ENCODE measurements at regions not wholly inside any gene's neighbourhood (a gene's known extent, or its start where the extent isn't known, plus 50 kb on each side); places are given as distances from the start of the nearest gene placed in this dataset.

DNA sequence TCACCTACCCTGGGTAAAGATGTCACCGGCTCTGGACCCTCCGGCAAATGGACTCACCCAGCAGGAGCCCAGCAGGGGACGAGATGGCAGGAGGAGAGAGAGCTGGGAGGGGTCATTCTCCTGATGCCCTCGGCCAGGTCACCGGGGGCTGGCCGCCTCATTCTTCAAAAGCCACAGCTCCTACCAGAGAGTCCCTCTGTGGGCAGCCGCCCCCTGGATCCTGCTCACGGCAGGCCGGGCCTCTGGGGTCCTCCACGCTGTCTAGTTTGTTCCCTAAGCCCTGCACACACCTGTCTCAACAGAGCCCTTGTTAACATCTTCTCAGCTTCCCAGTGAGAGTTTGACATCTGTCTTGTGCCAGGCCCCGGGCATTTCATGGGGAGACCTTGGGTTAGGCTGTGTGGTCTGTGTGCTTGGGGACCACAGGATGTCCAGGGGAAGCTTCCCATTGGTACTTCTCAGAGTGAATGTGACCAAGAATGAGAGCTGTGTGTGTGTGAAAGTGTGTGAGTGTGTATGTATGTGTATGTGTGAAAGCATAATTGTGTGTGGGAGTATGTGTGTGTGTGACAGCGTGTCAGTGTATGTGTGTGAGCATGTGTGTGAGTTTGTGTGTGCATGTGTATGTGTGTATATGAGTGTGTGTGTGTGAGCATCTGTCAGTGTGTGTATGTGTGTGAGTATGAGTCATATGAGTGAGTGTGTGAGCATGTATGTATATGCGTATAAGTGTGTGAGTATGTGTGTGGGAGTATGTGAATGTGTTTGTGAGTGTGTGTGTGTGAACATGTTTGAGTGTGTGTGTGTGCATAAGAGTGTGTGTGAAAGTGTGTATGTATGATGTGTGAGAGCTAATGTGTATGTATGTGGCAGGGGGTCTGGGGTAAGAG, 65.5 kb upstream of the BCO1 start:
- WGBS, 2 experiments (ENCODE audit: insufficient coverage in 1 of 2, insufficient read length in 1 of 2), result 70 to 83% methylated on average over 2 to 13 of the region's 13 CpGs
- Mint-ChIP-seq H3K9me3 (no peaks in the 10 kb centered on the region), H3K27ac (no peak overlapping the region), H3K4me3 (no peak overlapping the region), H3K4me1 (no peaks in the 10 kb centered on the region), H3K36me3 (ENCODE audit: low read depth) (no peaks in the 10 kb centered on the region), H3K27me3 (ENCODE audit: insufficient read depth) (no peaks in the 10 kb centered on the region)
- DNase-seq, result no peak
- Histone ChIP-seq H3K27me3 (ENCODE audit: control insufficient read depth, insufficient read depth, low read length, poor library complexity, severe bottlenecking) (no peaks in the 10 kb centered on the region), H3K27ac (ENCODE audit: low read depth, low read length) (no peak overlapping the region), H3K4me1 (ENCODE audit: control insufficient read depth, insufficient read depth, low read length) (no peaks in the 10 kb centered on the region), H3K9me3 (ENCODE audit: control insufficient read depth, low read length) (no peaks in the 10 kb centered on the region), H3K9ac (ENCODE audit: extremely low read depth, low read length, poor library complexity, severe bottlenecking) (no peak overlapping the region), H3K36me3 (ENCODE audit: control insufficient read depth, insufficient read depth, low read length) (no peaks in the 10 kb centered on the region), H3K4me3 (ENCODE audit: low read length) (no peak overlapping the region)
- TF ChIP-seq CTCF (conservative IDR thresholded peaks at IDR 0.05), result no peak

GRCh38 chr16:81170824-81171223, 67.7 kb upstream of the BCO1 start:
- no peaks in the 10 kb centered on the region for H3K27me3 Mint-ChIP-seq (ENCODE audit: insufficient read depth)
- 58% methylated on average over 7 of the region's 7 CpGs; no CpG with 5 or more reads in 1 of the 2 experiments for WGBS, 2 experiments (ENCODE audit: insufficient coverage in 1 of 2, insufficient read length in 1 of 2)
- H3K4me1 Mint-ChIP-seq, result no peaks in the 10 kb centered on the region
- no peak overlapping the region for H3K4me3 ChIP-seq (ENCODE audit: low read length)
- DNase-seq, result peak; percentile 92
- H3K9ac ChIP-seq (ENCODE audit: extremely low read depth, low read length, poor library complexity, severe bottlenecking), result no peak overlapping the region
- no peaks in the 10 kb centered on the region for H3K36me3 Mint-ChIP-seq (ENCODE audit: low read depth)
- no peak overlapping the region for H3K27ac ChIP-seq (ENCODE audit: low read depth, low read length)
- no peaks in the 10 kb centered on the region for H3K36me3 ChIP-seq (ENCODE audit: control insufficient read depth, insufficient read depth, low read length)
- H3K4me1 ChIP-seq (ENCODE audit: control insufficient read depth, insufficient read depth, low read length), result no peaks in the 10 kb centered on the region
- no peak for TF ChIP-seq CTCF (conservative IDR thresholded peaks at IDR 0.05)
- no peaks in the 10 kb centered on the region for H3K9me3 ChIP-seq (ENCODE audit: control insufficient read depth, low read length)
- no peak overlapping the region for H3K27ac Mint-ChIP-seq
- no peaks in the 10 kb centered on the region for H3K27me3 ChIP-seq (ENCODE audit: control insufficient read depth, insufficient read depth, low read length, poor library complexity, severe bottlenecking)
- H3K4me3 Mint-ChIP-seq, result no peak overlapping the region
- H3K9me3 Mint-ChIP-seq, result no peaks in the 10 kb centered on the region

GRCh38 chr16:81168406-81168805, 70.1 kb upstream of the BCO1 start:
- no peaks in the 10 kb centered on the region for H3K36me3 Mint-ChIP-seq (ENCODE audit: low read depth)
- Histone ChIP-seq H3K9me3 (ENCODE audit: control insufficient read depth, low read length) (no peaks in the 10 kb centered on the region), H3K4me3 (ENCODE audit: low read length) (no peak overlapping the region), H3K27ac (ENCODE audit: low read depth, low read length) (no peak overlapping the region), H3K4me1 (ENCODE audit: control insufficient read depth, insufficient read depth, low read length) (no peaks in the 10 kb centered on the region), H3K36me3 (ENCODE audit: control insufficient read depth, insufficient read depth, low read length) (no peaks in the 10 kb centered on the region), H3K9ac (ENCODE audit: extremely low read depth, low read length, poor library complexity, severe bottlenecking) (no peak overlapping the region), H3K27me3 (ENCODE audit: control insufficient read depth, insufficient read depth, low read length, poor library complexity, severe bottlenecking) (no peaks in the 10 kb centered on the region)
- no peaks in the 10 kb centered on the region for H3K9me3 Mint-ChIP-seq
- H3K4me1 Mint-ChIP-seq, result no peaks in the 10 kb centered on the region
- H3K4me3 Mint-ChIP-seq, result no peak overlapping the region
- peaks cover 1% of the 10 kb centered on the region for H3K27me3 Mint-ChIP-seq (ENCODE audit: insufficient read depth)
- DNase-seq, result no peak
- no peak overlapping the region for H3K27ac Mint-ChIP-seq
- 100% methylated on average over 1 of the region's 1 CpG for WGBS, 2 experiments (ENCODE audit: insufficient coverage in 1 of 2, insufficient read length in 1 of 2)
- no peak for TF ChIP-seq CTCF (conservative IDR thresholded peaks at IDR 0.05)

Measured in endodermal cell (in vitro differentiated cells).